HCT116 (cell line): ENCODE measurements at regions not wholly inside any gene's neighbourhood (a gene's known extent, or its start where the extent isn't known, plus 50 kb on each side); places are given as distances from the start of the nearest gene placed in this dataset.

Experiments
- ATAC-seq: fragments of 200-7000 bp; cut with Tn5 transposase; 2 replicates; pipeline ENCODE4 v1.9.1; 2020; ENCODE audit warnings: mild to moderate bottlenecking, moderate library complexity
- BruUV-seq: library from RNA; stranded (reverse); fragments of 400-500 nt; replicated peaks from 2 replicates; lab custom pipeline; 2021; lab: Mats Ljungman, UMichigan
- CTCF ChIA-PET: fragments of 300-600 bp; sonication (Branson Sonifier 250); formaldehyde crosslinking; loops from one replicate; lab custom pipeline; 2021; ENCODE audit warnings: antibody characterized with exemption; lab: Charles Lee
- POLR2A ChIA-PET: fragments of 300-600, 350-600 bp; sonication (Branson Sonifier 250); formaldehyde crosslinking; loops from one replicate; lab custom pipeline; 2021; ENCODE audit warnings: antibody characterized with exemption; lab: Charles Lee
- RAD21 ChIA-PET, 2 experiments: fragments of 300-600 bp; sonication (Branson Sonifier 250); formaldehyde crosslinking; loops; one replicate each; lab custom pipeline; 2023; ENCODE audit warnings: low total read pairs in 2 of 2; ENCODE audit not compliant: uncharacterized antibody in 2 of 2, unreplicated experiment in 2 of 2, low non-redundant PET in 1 of 2; lab: Charles Lee
- DNase-seq: peaks from one replicate; pipeline ENCODE4 v3.0.0-alpha.2; 2010; ENCODE audit warnings: low read depth, low spot score
- H2AFZ ChIP-seq: fragments of 200-600 bp; shearing (Covaris generic), sonication (generic); 2 replicates; pipeline ENCODE4 v1.6.1; 2017; ENCODE audit warnings: low read depth, mixed run types, mixed read lengths, antibody characterized with exemption, low read length; ENCODE audit not compliant: poor library complexity, severe bottlenecking
- H3K27ac ChIP-seq: 2 replicates; pipeline ENCODE4 v1.5.1; 2012; ENCODE audit warnings: low read depth, low read length
- H3K27me3 ChIP-seq: fragments of 200-600 bp; sonication (generic); 2 replicates; pipeline ENCODE4 v1.6.1; 2016; ENCODE audit warnings: mixed run types, low read length, mixed read lengths; ENCODE audit not compliant: insufficient read depth
- H3K36me3 ChIP-seq, 2 experiments: fragments of 200-500 bp in 1 of 2; fragments of 200-600 bp in 1 of 2; sonication (Bioruptor generic) in 1 of 2; sonication (generic) in 1 of 2; 2 replicates each; pipeline versions ENCODE4 v1.5.1 to v1.6.1; 2014 to 2016; ENCODE audit warnings: low read length in 2 of 2, inconsistent platforms in 1 of 2, mixed read lengths in 1 of 2, mixed run types in 1 of 2; ENCODE audit not compliant: insufficient read depth in 2 of 2, control insufficient read depth in 1 of 2
- H3K4me1 ChIP-seq, 2 experiments: fragments of 200-600 bp in 1 of 2; sonication (generic) in 1 of 2; 2 replicates each; pipeline versions ENCODE4 v1.5.1 to v1.6.1; 2012 to 2017; ENCODE audit warnings: low read length in 2 of 2, inconsistent platforms in 1 of 2, mild to moderate bottlenecking in 1 of 2, mixed read lengths in 1 of 2, mixed run types in 1 of 2, moderate library complexity in 1 of 2; ENCODE audit not compliant: insufficient read depth in 2 of 2, control insufficient read depth in 1 of 2
- H3K4me2 ChIP-seq: fragments of 200-600 bp; sonication (generic); 2 replicates; pipeline ENCODE4 v1.6.1; 2017; ENCODE audit warnings: mixed run types, low read length, mixed read lengths
- H3K4me3 ChIP-seq, 2 experiments: fragments of 200-600 bp in 1 of 2; sonication (generic) in 1 of 2; replicated peaks in 1 of 2; 2 replicates each; pipeline ENCODE4 v1.5.1; 2011 to 2016; ENCODE audit warnings: low read length in 2 of 2, control low read depth in 1 of 2, low read depth in 1 of 2, mild to moderate bottlenecking in 1 of 2, mixed read lengths in 1 of 2, mixed run types in 1 of 2
- H3K79me2 ChIP-seq: fragments of 200-600 bp; sonication (generic); 2 replicates; pipeline ENCODE4 v1.6.1; 2017; ENCODE audit warnings: mild to moderate bottlenecking, mixed run types, low read length, moderate library complexity, mixed read lengths; ENCODE audit not compliant: insufficient read depth
- H3K9ac ChIP-seq: fragments of 200-600 bp; sonication (generic); 2 replicates; pipeline ENCODE4 v1.6.1; 2016; ENCODE audit warnings: low read length, mixed read lengths
- H3K9me2 ChIP-seq: fragments of 200-600 bp; sonication (generic), shearing (Covaris generic); 2 replicates; pipeline ENCODE4 v1.6.1; 2017; ENCODE audit warnings: mixed run types, mild to moderate bottlenecking, moderate library complexity; ENCODE audit not compliant: insufficient read depth
- H3K9me3 ChIP-seq, 2 experiments: fragments of 200-500 bp in 1 of 2; fragments of 200-600 bp in 1 of 2; sonication (Bioruptor generic) in 1 of 2; sonication (generic) in 1 of 2; 2 replicates each; pipeline ENCODE4 v1.6.1; 2014 to 2017; ENCODE audit warnings: low read length in 2 of 2, mixed read lengths in 2 of 2, inconsistent platforms in 1 of 2, low read depth in 1 of 2, mild to moderate bottlenecking in 1 of 2, mixed run types in 1 of 2, moderate library complexity in 1 of 2; ENCODE audit not compliant: control insufficient read depth in 1 of 2, insufficient read depth in 1 of 2
- H4K20me1 ChIP-seq: fragments of 200-600 bp; sonication (generic), shearing (Covaris generic); 2 replicates; pipeline ENCODE4 v1.6.1; 2017; ENCODE audit warnings: mixed run types, mild to moderate bottlenecking, moderate library complexity; ENCODE audit not compliant: insufficient read depth
- ELF1 ChIP-seq: IDR thresholded peaks from 2 replicates; pipeline ENCODE4 v1.6.1; 2012; ENCODE audit warnings: low read depth, borderline replicate concordance
- EZH2phosphoT487 ChIP-seq: fragments of 200-600 bp; IDR thresholded peaks from 2 replicates; pipeline ENCODE4 v1.6.1; 2018; ENCODE audit warnings: antibody characterized with exemption, borderline replicate concordance
- RAD21 ChIP-seq: IDR thresholded peaks from 2 replicates; pipeline ENCODE4 v1.6.1; 2012; ENCODE audit warnings: low read depth, mild to moderate bottlenecking
- SRF ChIP-seq: IDR thresholded peaks from 2 replicates; pipeline ENCODE4 v1.6.1; 2012; ENCODE audit warnings: low read depth
- TCF7L2 ChIP-seq: IDR thresholded peaks from 2 replicates; pipeline ENCODE4 v1.7.0; 2011; ENCODE audit warnings: borderline replicate concordance, inconsistent platforms; ENCODE audit not compliant: insufficient read depth, insufficient read length; ENCODE audit errors: extremely low read depth
- intact Hi-C: fragments of 100-400 bp; cut with micrococcal nuclease; formaldehyde crosslinking; loops from 2 replicates; pipeline ENCODE4 v1.10.0; 2022

- H3K27me3 ChIP-seq: no peaks in the 10 kb centered on the region
- ChIA-PET CTCF (no interaction called here), RAD21 (no interaction called here), POLR2A (no interaction called here)
- H3K9me3 ChIP-seq: no peaks in the 10 kb centered on the region
- BruUV-seq: no TSS peak
- no peaks in the 10 kb centered on the region for H3K79me2 ChIP-seq
- intact Hi-C loops: no loop called here
- no peak overlapping the region for H2AFZ ChIP-seq
- H3K4me1 ChIP-seq: no peaks in the 10 kb centered on the region
- no peaks in the 10 kb centered on the region for H3K9me2 ChIP-seq
- H3K4me3 ChIP-seq: no peak overlapping the region
- TF ChIP-seq RAD21 (0 out of 2 replicates have a peak, but pooled peaks have one; percentile 21), SRF (no peak)
- H3K36me3 ChIP-seq: no peaks in the 10 kb centered on the region
- ATAC-seq (peak; percentile 38; the same call in 1 of the 2 replicates), DNase-seq (no peak)
- no peaks in the 10 kb centered on the region for H4K20me1 ChIP-seq
- no peak overlapping the region for H3K27ac ChIP-seq
- no peak overlapping the region for H3K9ac ChIP-seq
- no peak overlapping the region for H3K4me2 ChIP-seq
Observed at GRCh38 chr5:38726279-38726678, 119.5 kb upstream of the OSMR start.

- Histone ChIP-seq H3K27ac (no peak overlapping the region), H3K4me1 (no peaks in the 10 kb centered on the region), H3K9me3 (no peaks in the 10 kb centered on the region), H3K9me2 (no peaks in the 10 kb centered on the region), H3K79me2 (no peaks in the 10 kb centered on the region), H3K9ac (no peak overlapping the region), H3K27me3 (no peaks in the 10 kb centered on the region)
- no peak for DNase-seq
- intact Hi-C loops: no loop called here
- no TSS peak for BruUV-seq
- POLR2A ChIA-PET: no interaction called here
- CTCF ChIA-PET: no interaction called here
- RAD21 ChIA-PET: no interaction called here
- no peak for TF ChIP-seq ELF1
- no peak for TF ChIP-seq EZH2phosphoT487
- TF ChIP-seq TCF7L2: no peak
- TF ChIP-seq, all 23 proteins: peak for 0
- H3K36me3 ChIP-seq: no peaks in the 10 kb centered on the region
- H2AFZ ChIP-seq: no peak overlapping the region
- ATAC-seq: no peak
- no peak overlapping the region for H3K4me2 ChIP-seq
- no peaks in the 10 kb centered on the region for H4K20me1 ChIP-seq
- H3K4me3 ChIP-seq: no peak overlapping the region
Observed at GRCh38 chr5:38728029-38728428, 117.8 kb upstream of the OSMR start.
